H9 (cell line): ENCODE measurements at regions not wholly inside any gene's neighbourhood (a gene's known extent, or its start where the extent isn't known, plus 50 kb on each side); places are given as distances from the start of the nearest gene placed in this dataset.

Experiments used
- DNase-seq: peaks from one replicate; pipeline ENCODE4 v3.0.0-alpha.2; 2017
- H2AFZ ChIP-seq: one replicate; pipeline ENCODE4 v1.6.1; 2013; ENCODE audit warnings: mild to moderate bottlenecking, low read length, control low read depth, moderate library complexity
- H2AK5ac ChIP-seq: 2 replicates; pipeline ENCODE4 v1.6.1; 2013; ENCODE audit warnings: low read length, control low read depth, mixed read lengths; ENCODE audit not compliant: insufficient read length
- H2BK120ac ChIP-seq: one replicate; pipeline ENCODE4 v1.6.1; 2013; ENCODE audit warnings: low read depth, mild to moderate bottlenecking, low read length, control low read depth, inconsistent platforms; ENCODE audit not compliant: poor library complexity, severe bottlenecking
- H2BK12ac ChIP-seq: 2 replicates; pipeline ENCODE4 v1.6.1; 2013; ENCODE audit warnings: low read length, control low read depth, mixed read lengths, low read depth; ENCODE audit not compliant: insufficient read length
- H2BK15ac ChIP-seq: 2 replicates; pipeline ENCODE4 v1.6.1; 2013; ENCODE audit warnings: low read depth, low read length, control low read depth
- H2BK20ac ChIP-seq: one replicate; pipeline ENCODE4 v1.6.1; 2013; ENCODE audit warnings: low read depth, mild to moderate bottlenecking, low read length, control low read depth, inconsistent platforms; ENCODE audit not compliant: poor library complexity, severe bottlenecking
- H2BK5ac ChIP-seq: 2 replicates; pipeline ENCODE4 v1.6.1; 2013; ENCODE audit warnings: low read length, control low read depth, mixed read lengths; ENCODE audit not compliant: insufficient read length
- H3K14ac ChIP-seq: 2 replicates; pipeline ENCODE4 v1.6.1; 2013; ENCODE audit warnings: low read length, control low read depth; ENCODE audit not compliant: insufficient read depth
- H3K18ac ChIP-seq: 2 replicates; pipeline ENCODE4 v1.6.1; 2013; ENCODE audit warnings: low read depth, mild to moderate bottlenecking, mixed read lengths, low read length, control low read depth; ENCODE audit not compliant: insufficient read length
- H3K23ac ChIP-seq: 2 replicates; pipeline ENCODE4 v1.6.1; 2013; ENCODE audit warnings: low read length, control low read depth, mixed read lengths, low read depth; ENCODE audit not compliant: insufficient read length
- H3K23me2 ChIP-seq: 2 replicates; pipeline ENCODE4 v1.6.1; 2013; ENCODE audit warnings: low read depth, mild to moderate bottlenecking, mixed read lengths, low read length, control low read depth; ENCODE audit not compliant: insufficient read length, poor library complexity, severe bottlenecking
- H3K27ac ChIP-seq: 2 replicates; pipeline ENCODE4 v1.5.1; 2013; ENCODE audit warnings: low read length, control low read depth, mixed read lengths, low read depth; ENCODE audit not compliant: insufficient read length
- H3K27me3 ChIP-seq: 2 replicates; pipeline ENCODE4 v1.6.1; 2013; ENCODE audit warnings: low read length, control low read depth, inconsistent platforms; ENCODE audit not compliant: insufficient read depth
- H3K4ac ChIP-seq: 2 replicates; pipeline ENCODE4 v1.6.1; 2013; ENCODE audit warnings: low read depth, mild to moderate bottlenecking, control low read depth, inconsistent platforms, low read length, moderate library complexity
- H3K4me1 ChIP-seq: 2 replicates; pipeline ENCODE4 v1.6.1; 2013; ENCODE audit warnings: low read length, control low read depth, inconsistent platforms; ENCODE audit not compliant: insufficient read depth
- H3K4me2 ChIP-seq: 2 replicates; pipeline ENCODE4 v1.6.1; 2013; ENCODE audit warnings: low read length, control low read depth, mixed read lengths; ENCODE audit not compliant: insufficient read length, insufficient read depth
- H3K56ac ChIP-seq: 2 replicates; pipeline ENCODE4 v1.6.1; 2013; ENCODE audit warnings: low read depth, mild to moderate bottlenecking, mixed read lengths, low read length, control low read depth; ENCODE audit not compliant: insufficient read length
- H3K79me1 ChIP-seq: 2 replicates; pipeline ENCODE4 v1.6.1; 2013; ENCODE audit warnings: low read depth, mild to moderate bottlenecking, moderate library complexity, low read length, control low read depth, inconsistent platforms; ENCODE audit not compliant: insufficient read depth, poor library complexity, severe bottlenecking
- H3K79me2 ChIP-seq: 2 replicates; pipeline ENCODE4 v1.6.1; 2013; ENCODE audit warnings: low read length, control low read depth, inconsistent platforms; ENCODE audit not compliant: insufficient read depth
- H3K9ac ChIP-seq: 2 replicates; pipeline ENCODE4 v1.6.1; 2013; ENCODE audit warnings: low read length, control low read depth, mixed read lengths; ENCODE audit not compliant: insufficient read length; ENCODE audit errors: extremely low read depth
- H3K9me3 ChIP-seq: one replicate; pipeline ENCODE4 v1.6.1; 2013; ENCODE audit warnings: low read depth, low read length, inconsistent platforms; ENCODE audit not compliant: control insufficient read depth
- H3T11ph ChIP-seq: one replicate; pipeline ENCODE4 v1.6.1; 2013; ENCODE audit warnings: mild to moderate bottlenecking, low read length, control low read depth, inconsistent platforms
- H4K20me1 ChIP-seq: one replicate; pipeline ENCODE4 v1.6.1; 2013; ENCODE audit not compliant: control insufficient read depth, insufficient read length, insufficient read depth
- H4K5ac ChIP-seq: 2 replicates; pipeline ENCODE4 v1.6.1; 2013; ENCODE audit warnings: low read depth, mild to moderate bottlenecking, mixed read lengths, low read length, control low read depth; ENCODE audit not compliant: insufficient read length
- H4K8ac ChIP-seq: replicated peaks from 2 replicates; pipeline ENCODE4 v1.6.1; 2013; ENCODE audit warnings: low read length, control low read depth, mixed read lengths, low read depth; ENCODE audit not compliant: insufficient read length
- H4K91ac ChIP-seq: 2 replicates; pipeline ENCODE4 v1.6.1; 2013; ENCODE audit warnings: low read depth, mild to moderate bottlenecking, moderate library complexity, mixed read lengths, low read length, control low read depth; ENCODE audit not compliant: insufficient read length
- H3K27ac Mint-ChIP-seq, 3 experiments: 2 replicates in 2 of 3; 3 replicates in 1 of 3; pipeline ENCODE4 v1.8.0; 2020 to 2021; ENCODE audit warnings: mixed read lengths in 3 of 3, mild to moderate bottlenecking in 1 of 3, moderate library complexity in 1 of 3
- H3K27me3 Mint-ChIP-seq: 2 replicates; pipeline ENCODE4 v1.8.0; 2021; ENCODE audit warnings: low read depth, mild to moderate bottlenecking, moderate library complexity, mixed read lengths
- H3K36me3 Mint-ChIP-seq, 3 experiments: 2 replicates in 2 of 3; 3 replicates in 1 of 3; pipeline ENCODE4 v1.8.0; 2020 to 2021; ENCODE audit warnings: low read depth in 3 of 3, mixed read lengths in 3 of 3; ENCODE audit not compliant: insufficient read depth in 1 of 3
- H3K4me1 Mint-ChIP-seq, 2 experiments: 2 replicates each; pipeline ENCODE4 v1.8.0; 2020; ENCODE audit warnings: mixed read lengths in 2 of 2
- H3K4me3 Mint-ChIP-seq, 2 experiments: 2 replicates in 1 of 2; 3 replicates in 1 of 2; pipeline ENCODE4 v1.8.0; 2020 to 2021; ENCODE audit warnings: mild to moderate bottlenecking in 2 of 2, mixed read lengths in 2 of 2, moderate library complexity in 1 of 2
- H3K9me3 Mint-ChIP-seq, 2 experiments: 2 replicates in 1 of 2; 3 replicates in 1 of 2; pipeline ENCODE4 v1.8.0; 2020; ENCODE audit warnings: mild to moderate bottlenecking in 2 of 2, mixed read lengths in 2 of 2, moderate library complexity in 1 of 2
- CTCF ChIP-seq: fragments of 200-600 bp; sonication (generic); conservative IDR thresholded peaks from 3 replicates; pipeline ENCODE4 v1.8.0; 2021; ENCODE audit warnings: antibody characterized with exemption, mild to moderate bottlenecking
- WGBS: extraction: QIAGEN DNeasy Blood & Tissue Kit; methylation state at CpG from one replicate; pipeline ENCODE4 v1.1.7; 2013; ENCODE audit warnings: missing lambda C conversion rate, low lambda C conversion rate, mixed read lengths; ENCODE audit not compliant: insufficient read length; ENCODE audit errors: extremely low coverage; 5-methylcytosine and 5-hydroxymethylcytosine counted together

DNA sequence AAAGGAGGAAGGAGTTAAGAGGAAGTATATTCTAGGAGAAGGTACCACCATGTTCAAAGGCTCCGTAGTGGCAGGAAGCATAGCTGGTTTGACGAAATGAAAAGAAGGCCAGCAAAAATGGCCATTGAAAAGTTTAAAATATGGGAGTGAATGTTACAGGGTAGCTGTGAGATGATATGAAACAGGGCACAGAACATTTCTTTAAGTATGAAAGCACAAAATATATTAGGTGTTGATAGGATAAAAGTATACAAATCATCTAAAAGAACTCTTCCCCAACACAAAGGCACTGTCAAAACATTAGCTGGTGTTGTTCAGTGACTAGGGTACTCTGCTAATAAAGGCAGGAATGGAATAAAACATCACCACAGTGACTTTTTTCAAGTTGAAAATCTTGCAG lies 216.2 kb downstream of the LRRN1 start:
- H3K9me3 ChIP-seq: no peaks in the 10 kb centered on the region
- H3K79me2 ChIP-seq: no peaks in the 10 kb centered on the region
- Mint-ChIP-seq H3K4me1 (peaks cover 6 to 9% of the 10 kb centered on the region in 2 experiments), H3K36me3 (peaks cover 0 to 13% (median 0%) of the 10 kb centered on the region in 3 experiments; a peak in 3 of 7 replicates), H3K4me3 (no peak overlapping the region), H3K27ac (no peak overlapping the region), H3K27me3 (peaks cover 3% of the 10 kb centered on the region), H3K9me3 (peaks cover 11% of the 10 kb centered on the region in 2 experiments; a peak in 4 of 5 replicates)
- H3K56ac ChIP-seq: no peak overlapping the region
- no peaks in the 10 kb centered on the region for H3K27me3 ChIP-seq
- no CpG with 5 or more reads among the region's 2 CpGs for WGBS
- no peaks in the 10 kb centered on the region; the same call in 1 of the 2 replicates for H3K4me1 ChIP-seq
- no peak overlapping the region for H3K27ac ChIP-seq
- H4K8ac ChIP-seq: no peak overlapping the region
- H2BK120ac ChIP-seq: no peak overlapping the region
- no peaks in the 10 kb centered on the region for H3K79me1 ChIP-seq
- H3T11ph ChIP-seq: no peak overlapping the region
- no peak overlapping the region for H3K14ac ChIP-seq
- H3K18ac ChIP-seq: no peak overlapping the region
- no peak overlapping the region for H2AK5ac ChIP-seq
- H3K23ac ChIP-seq: no peak overlapping the region
- no peak overlapping the region for H4K91ac ChIP-seq
- no peak overlapping the region for H4K5ac ChIP-seq
- no peak overlapping the region for H2BK12ac ChIP-seq
- no peak overlapping the region for H2BK5ac ChIP-seq
- no peak for TF ChIP-seq CTCF
- H3K4me2 ChIP-seq: no peak overlapping the region
- no peaks in the 10 kb centered on the region for H3K23me2 ChIP-seq
- no peaks in the 10 kb centered on the region for H4K20me1 ChIP-seq
- DNase-seq: no peak
- H3K4ac ChIP-seq: no peak overlapping the region
- H2BK15ac ChIP-seq: no peak overlapping the region
- H2AFZ ChIP-seq: no peak overlapping the region
- no peak overlapping the region for H2BK20ac ChIP-seq
- H3K9ac ChIP-seq: no peak overlapping the region
